ENCODE measurements at regions not wholly inside any gene's neighbourhood (a gene's known extent, or its start where the extent isn't known, plus 50 kb on each side); places are given as distances from the start of the nearest gene placed in this dataset.

DNA sequence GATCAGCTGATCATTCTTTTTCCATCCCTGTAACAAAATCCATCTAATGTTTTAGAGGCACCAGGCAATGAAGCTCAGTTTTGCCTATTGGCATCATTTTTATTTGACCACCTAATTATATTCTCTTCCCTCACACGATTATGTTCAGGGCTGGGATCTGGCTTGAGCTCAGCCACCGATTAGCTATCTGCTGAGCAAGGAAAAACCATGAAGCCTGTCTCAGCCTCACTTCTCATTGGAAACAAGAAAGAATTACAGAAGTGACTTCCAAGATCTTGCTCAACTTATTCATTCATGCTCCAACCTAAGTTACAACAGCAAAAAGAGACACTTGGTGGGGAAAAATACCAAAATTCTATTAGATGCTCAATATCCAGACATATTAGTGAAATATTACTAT is 139.0 kb upstream of the SH3BP4 start:
- Histone ChIP-seq H2BK5ac (ENCODE audit: low read depth, low read length, poor library complexity, severe bottlenecking) (no peak overlapping the region), H3K4me3 (ENCODE audit: insufficient read depth in 1 of 2, low read depth in 1 of 2, low read length in 2 of 2) (no peak overlapping the region), H3K79me1 (replicated peaks; ENCODE audit: low read length, poor library complexity, severe bottlenecking) (no peaks in the 10 kb centered on the region), H3K4me2 (ENCODE audit: low read length, poor library complexity, severe bottlenecking) (no peak overlapping the region), H3K36me3 (ENCODE audit: control insufficient read depth in 1 of 2, insufficient read depth in 2 of 2, low read depth in 1 of 2, low read length in 2 of 2) (no peaks in the 10 kb centered on the region), H3K4ac (ENCODE audit: low read depth in 1 of 2, low read length in 2 of 2) (no peak overlapping the region), H3K27me3 (ENCODE audit: control insufficient read depth in 1 of 2, insufficient read depth in 1 of 2, low read length in 2 of 2) (peaks cover 0 to 22% of the 10 kb centered on the region in 2 experiments), H2BK120ac (ENCODE audit: low read depth, low read length) (no peak overlapping the region), H3K9me3 (ENCODE audit: control insufficient read depth, low read length) (no peaks in the 10 kb centered on the region), H4K8ac (ENCODE audit: low read length) (no peak overlapping the region), H2AFZ (ENCODE audit: low read depth, low read length) (no peak overlapping the region), H3K18ac (ENCODE audit: low read depth in 1 of 2, low read length in 2 of 2) (no peak overlapping the region), H2BK12ac (ENCODE audit: low read length in 2 of 2) (no peak overlapping the region), H3K14ac (ENCODE audit: low read length in 2 of 2) (no peak overlapping the region), H3K4me1 (ENCODE audit: control insufficient read depth, insufficient read depth, low read depth, low read length) (peaks cover 20% of the 10 kb centered on the region), H3K27ac (ENCODE audit: low read length, poor library complexity, severe bottlenecking) (no peak overlapping the region), H2BK15ac (ENCODE audit: low read depth, poor library complexity, severe bottlenecking) (no peak overlapping the region), H3K9ac (ENCODE audit: low read length) (no peak overlapping the region), H3K23ac (ENCODE audit: low read length in 2 of 2) (no peak overlapping the region), H2AK5ac (ENCODE audit: low read length, severe bottlenecking) (no peak overlapping the region), H4K91ac (ENCODE audit: low read length) (no peak overlapping the region)
- WGBS: 92% methylated on average over 2 of the region's 2 CpGs
- DNase-seq: no peak

GRCh38 chr2:234808907-234809306 is 142.9 kb upstream of the SH3BP4 start:
- peaks cover 18% of the 10 kb centered on the region for H3K9me3 ChIP-seq (ENCODE audit: control insufficient read depth, low read length)
- H3K4me3 ChIP-seq (ENCODE audit: insufficient read depth in 1 of 2, low read depth in 1 of 2, low read length in 2 of 2): no peak overlapping the region
- H2BK120ac ChIP-seq (ENCODE audit: low read depth, low read length): no peak overlapping the region
- H2BK15ac ChIP-seq (ENCODE audit: low read depth, poor library complexity, severe bottlenecking): no peak overlapping the region
- H3K36me3 ChIP-seq (ENCODE audit: control insufficient read depth in 1 of 2, insufficient read depth in 2 of 2, low read depth in 1 of 2, low read length in 2 of 2): no peaks in the 10 kb centered on the region
- H3K4me2 ChIP-seq (ENCODE audit: low read length, poor library complexity, severe bottlenecking): no peak overlapping the region
- H2BK12ac ChIP-seq (ENCODE audit: low read length in 2 of 2): no peak overlapping the region
- no peak overlapping the region for H3K23ac ChIP-seq (ENCODE audit: low read length in 2 of 2)
- no peak overlapping the region for H3K18ac ChIP-seq (ENCODE audit: low read depth in 1 of 2, low read length in 2 of 2)
- no peak overlapping the region for H3K4ac ChIP-seq (ENCODE audit: low read depth in 1 of 2, low read length in 2 of 2)
- H3K79me1 ChIP-seq (replicated peaks; ENCODE audit: low read length, poor library complexity, severe bottlenecking): no peaks in the 10 kb centered on the region
- no peak overlapping the region for H3K14ac ChIP-seq (ENCODE audit: low read length in 2 of 2)
- no peak overlapping the region for H3K9ac ChIP-seq (ENCODE audit: low read length)
- 81% methylated on average over 2 of the region's 2 CpGs for WGBS
- no peak overlapping the region for H2AFZ ChIP-seq (ENCODE audit: low read depth, low read length)
- peaks cover 0 to 22% of the 10 kb centered on the region in 2 experiments for H3K27me3 ChIP-seq (ENCODE audit: control insufficient read depth in 1 of 2, insufficient read depth in 1 of 2, low read length in 2 of 2)
- peaks cover 10% of the 10 kb centered on the region for H3K4me1 ChIP-seq (ENCODE audit: control insufficient read depth, insufficient read depth, low read depth, low read length)
- no peak overlapping the region for H2AK5ac ChIP-seq (ENCODE audit: low read length, severe bottlenecking)
- H4K8ac ChIP-seq (ENCODE audit: low read length): no peak overlapping the region
- no peak overlapping the region for H3K27ac ChIP-seq (ENCODE audit: low read length, poor library complexity, severe bottlenecking)
- no peak overlapping the region for H4K91ac ChIP-seq (ENCODE audit: low read length)
- no peak for DNase-seq
- H2BK5ac ChIP-seq (ENCODE audit: low read depth, low read length, poor library complexity, severe bottlenecking): no peak overlapping the region

GRCh38 chr2:234806818-234807217 is 145.0 kb upstream of the SH3BP4 start:
- Histone ChIP-seq H3K79me1 (replicated peaks; ENCODE audit: low read length, poor library complexity, severe bottlenecking) (no peaks in the 10 kb centered on the region), H3K4me3 (ENCODE audit: insufficient read depth in 1 of 2, low read depth in 1 of 2, low read length in 2 of 2) (no peak overlapping the region), H2BK15ac (ENCODE audit: low read depth, poor library complexity, severe bottlenecking) (no peak overlapping the region), H3K9me3 (ENCODE audit: control insufficient read depth, low read length) (peaks cover 18% of the 10 kb centered on the region), H2AFZ (ENCODE audit: low read depth, low read length) (no peak overlapping the region), H4K91ac (ENCODE audit: low read length) (no peak overlapping the region), H2BK12ac (ENCODE audit: low read length in 2 of 2) (no peak overlapping the region), H3K36me3 (ENCODE audit: control insufficient read depth in 1 of 2, insufficient read depth in 2 of 2, low read depth in 1 of 2, low read length in 2 of 2) (no peaks in the 10 kb centered on the region), H3K27me3 (ENCODE audit: control insufficient read depth in 1 of 2, insufficient read depth in 1 of 2, low read length in 2 of 2) (peaks cover 0 to 15% of the 10 kb centered on the region in 2 experiments), H3K4me1 (ENCODE audit: control insufficient read depth, insufficient read depth, low read depth, low read length) (peaks cover 7% of the 10 kb centered on the region), H2AK5ac (ENCODE audit: low read length, severe bottlenecking) (no peak overlapping the region), H3K9ac (ENCODE audit: low read length) (no peak overlapping the region), H3K27ac (ENCODE audit: low read length, poor library complexity, severe bottlenecking) (no peak overlapping the region), H3K18ac (ENCODE audit: low read depth in 1 of 2, low read length in 2 of 2) (no peak overlapping the region), H3K23ac (ENCODE audit: low read length in 2 of 2) (no peak overlapping the region), H3K4me2 (ENCODE audit: low read length, poor library complexity, severe bottlenecking) (no peak overlapping the region), H2BK120ac (ENCODE audit: low read depth, low read length) (no peak overlapping the region), H2BK5ac (ENCODE audit: low read depth, low read length, poor library complexity, severe bottlenecking) (no peak overlapping the region), H4K8ac (ENCODE audit: low read length) (no peak overlapping the region), H3K14ac (ENCODE audit: low read length in 2 of 2) (no peak overlapping the region), H3K4ac (ENCODE audit: low read depth in 1 of 2, low read length in 2 of 2) (no peak overlapping the region)
- 88% methylated on average over 1 of the region's 1 CpG for whole genome bisulfite sequencing
- no peak for DNase-seq

DNA sequence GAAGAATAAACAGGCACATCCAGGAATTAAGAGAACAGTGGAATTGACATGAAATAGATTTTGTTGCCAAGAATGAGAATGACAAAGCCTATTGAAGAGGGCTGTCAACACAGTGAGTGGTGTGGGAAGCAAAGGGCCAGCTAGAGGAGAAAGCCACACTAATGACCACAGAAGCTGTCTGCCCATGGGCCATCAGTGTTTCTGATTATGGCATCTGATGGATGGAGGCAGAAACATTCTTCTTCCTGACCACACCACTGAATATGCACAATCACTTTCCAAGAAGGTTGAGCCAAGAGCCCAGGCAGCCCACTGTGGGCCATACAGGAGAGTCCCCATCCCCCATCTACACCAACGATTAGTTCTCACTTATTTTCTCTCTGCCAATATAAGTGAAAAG is 146.0 kb upstream of the SH3BP4 start:
- no peak for DNase-seq
- Histone ChIP-seq H3K9ac (ENCODE audit: low read length) (no peak overlapping the region), H3K4me1 (ENCODE audit: control insufficient read depth, insufficient read depth, low read depth, low read length) (peaks cover 7% of the 10 kb centered on the region), H3K4me3 (ENCODE audit: insufficient read depth in 1 of 2, low read depth in 1 of 2, low read length in 2 of 2) (no peak overlapping the region), H4K8ac (ENCODE audit: low read length) (no peak overlapping the region), H3K18ac (ENCODE audit: low read depth in 1 of 2, low read length in 2 of 2) (no peak overlapping the region), H3K4me2 (ENCODE audit: low read length, poor library complexity, severe bottlenecking) (no peak overlapping the region), H3K79me1 (replicated peaks; ENCODE audit: low read length, poor library complexity, severe bottlenecking) (no peaks in the 10 kb centered on the region), H3K4ac (ENCODE audit: low read depth in 1 of 2, low read length in 2 of 2) (no peak overlapping the region), H2BK15ac (ENCODE audit: low read depth, poor library complexity, severe bottlenecking) (no peak overlapping the region), H3K9me3 (ENCODE audit: control insufficient read depth, low read length) (peaks cover 18% of the 10 kb centered on the region), H4K91ac (ENCODE audit: low read length) (no peak overlapping the region), H3K14ac (ENCODE audit: low read length in 2 of 2) (no peak overlapping the region), H3K23ac (ENCODE audit: low read length in 2 of 2) (no peak overlapping the region), H2BK12ac (ENCODE audit: low read length in 2 of 2) (no peak overlapping the region), H2BK5ac (ENCODE audit: low read depth, low read length, poor library complexity, severe bottlenecking) (no peak overlapping the region), H2AK5ac (ENCODE audit: low read length, severe bottlenecking) (no peak overlapping the region), H3K36me3 (ENCODE audit: control insufficient read depth in 1 of 2, insufficient read depth in 2 of 2, low read depth in 1 of 2, low read length in 2 of 2) (no peaks in the 10 kb centered on the region), H3K27ac (ENCODE audit: low read length, poor library complexity, severe bottlenecking) (no peak overlapping the region), H2AFZ (ENCODE audit: low read depth, low read length) (no peak overlapping the region), H2BK120ac (ENCODE audit: low read depth, low read length) (no peak overlapping the region), H3K27me3 (ENCODE audit: control insufficient read depth in 1 of 2, insufficient read depth in 1 of 2, low read length in 2 of 2) (peaks cover 0 to 6% of the 10 kb centered on the region in 2 experiments)
- WGBS: no CpG with 5 or more reads among the region's 1 CpG

Measured in mesenchymal stem cell (in vitro differentiated cells and primary cell).